IMR-90 (cell line): ENCODE measurements at regions not wholly inside any gene's neighbourhood (a gene's known extent, or its start where the extent isn't known, plus 50 kb on each side); places are given as distances from the start of the nearest gene placed in this dataset.

ENCODE experiments used
- ATAC-seq: fragments of 200-7000 bp; cut with Tn5 transposase; 2 replicates; pipeline ENCODE4 v1.9.1; 2020; ENCODE audit warnings: low read depth, mild to moderate bottlenecking, moderate library complexity
- BruUV-seq: library from RNA; stranded (reverse); fragments of 400-500 nt; replicated peaks from 2 replicates; lab custom pipeline; 2021; lab: Mats Ljungman, UMichigan
- CTCF ChIA-PET: fragments of 300-600 bp; formaldehyde crosslinking; extraction: SDS; loops from one replicate; lab custom pipeline; 2021; ENCODE audit warnings: antibody characterized with exemption; lab: Yijun Ruan, JAX
- POLR2A ChIA-PET: fragments of 300-600 bp; sonication (Branson Sonifier 250); formaldehyde crosslinking; loops from one replicate; lab custom pipeline; 2022; ENCODE audit warnings: antibody characterized with exemption; ENCODE audit not compliant: unreplicated experiment; lab: Charles Lee
- DNase-seq: peaks from one replicate; pipeline ENCODE4 v3.0.0; 2013
- H2AFZ ChIP-seq: replicated peaks from 2 replicates; pipeline ENCODE3; 2013; ENCODE audit warnings: low read length, mild to moderate bottlenecking; ENCODE audit not compliant: poor library complexity
- H2AK5ac ChIP-seq: 2 replicates; pipeline ENCODE4 v1.6.1; 2013; ENCODE audit warnings: low read depth, low read length, inconsistent platforms
- H2AK9ac ChIP-seq: replicated peaks from 2 replicates; pipeline ENCODE3; 2013; ENCODE audit warnings: mild to moderate bottlenecking, low read depth, low read length, moderate library complexity; ENCODE audit not compliant: poor library complexity
- H2BK120ac ChIP-seq: 2 replicates; pipeline ENCODE4 v1.6.1; 2013; ENCODE audit warnings: low read depth, low read length, inconsistent platforms
- H2BK15ac ChIP-seq: 3 replicates; pipeline ENCODE4 v1.6.1; 2013; ENCODE audit warnings: low read depth, low read length, inconsistent platforms
- H2BK20ac ChIP-seq: 2 replicates; pipeline ENCODE4 v1.6.1; 2013; ENCODE audit warnings: low read depth, mild to moderate bottlenecking, inconsistent platforms, low read length, moderate library complexity
- H2BK5ac ChIP-seq: 2 replicates; pipeline ENCODE4 v1.6.1; 2013; ENCODE audit warnings: mild to moderate bottlenecking, low read depth, low read length, inconsistent platforms; ENCODE audit not compliant: poor library complexity, severe bottlenecking
- H3K14ac ChIP-seq: replicated peaks from 2 replicates; pipeline ENCODE4 v1.6.1; 2013; ENCODE audit warnings: low read depth, low read length, inconsistent platforms
- H3K18ac ChIP-seq: 2 replicates; pipeline ENCODE4 v1.6.1; 2013; ENCODE audit warnings: low read depth, low read length, control low read depth
- H3K23ac ChIP-seq: 2 replicates; pipeline ENCODE4 v1.6.1; 2013; ENCODE audit warnings: low read depth, low read length, inconsistent platforms
- H3K27ac ChIP-seq: 2 replicates; pipeline ENCODE4 v1.5.1; 2013; ENCODE audit warnings: mild to moderate bottlenecking, control low read depth, low read length; ENCODE audit not compliant: insufficient read depth
- H3K27me3 ChIP-seq: 2 replicates; pipeline ENCODE4 v1.6.1; 2013; ENCODE audit warnings: low read length; ENCODE audit not compliant: control insufficient read depth, insufficient read depth
- H3K36me3 ChIP-seq: 2 replicates; pipeline ENCODE4 v1.6.1; 2013; ENCODE audit warnings: low read length, mixed read lengths; ENCODE audit not compliant: control insufficient read depth, insufficient read depth
- H3K4ac ChIP-seq: 2 replicates; pipeline ENCODE4 v1.6.1; 2013; ENCODE audit warnings: low read depth, low read length, inconsistent platforms
- H3K4me1 ChIP-seq: 2 replicates; pipeline ENCODE4 v1.6.1; 2013; ENCODE audit warnings: low read length, mixed read lengths; ENCODE audit not compliant: control insufficient read depth, insufficient read depth
- H3K4me2 ChIP-seq: 2 replicates; pipeline ENCODE4 v1.6.1; 2013; ENCODE audit warnings: low read depth, mild to moderate bottlenecking, control low read depth, low read length, moderate library complexity
- H3K4me3 ChIP-seq: 2 replicates; pipeline ENCODE4 v1.5.1; 2013; ENCODE audit warnings: low read depth, mild to moderate bottlenecking, control low read depth, low read length, moderate library complexity; ENCODE audit not compliant: insufficient read depth
- H3K56ac ChIP-seq: 2 replicates; pipeline ENCODE4 v1.6.1; 2013; ENCODE audit warnings: low read length, inconsistent platforms; ENCODE audit not compliant: insufficient read depth; ENCODE audit errors: extremely low read depth
- H3K79me1 ChIP-seq, 2 experiments: 2 replicates each; pipeline ENCODE4 v1.6.1; 2013; ENCODE audit warnings: low read length in 2 of 2, inconsistent platforms in 1 of 2, low read depth in 1 of 2
- H3K9ac ChIP-seq: 2 replicates; pipeline ENCODE4 v1.6.1; 2013; ENCODE audit warnings: low read depth, low read length, control low read depth
- H3K9me1 ChIP-seq: 2 replicates; pipeline ENCODE4 v1.6.1; 2013; ENCODE audit warnings: low read length, inconsistent platforms; ENCODE audit not compliant: insufficient read depth
- H3K9me3 ChIP-seq: 2 replicates; pipeline ENCODE4 v1.6.1; 2013; ENCODE audit warnings: low read length; ENCODE audit not compliant: control insufficient read depth, insufficient read depth
- H4K20me1 ChIP-seq: 2 replicates; pipeline ENCODE4 v1.6.1; 2013; ENCODE audit warnings: low read length, inconsistent platforms; ENCODE audit not compliant: insufficient read depth
- H4K5ac ChIP-seq: 2 replicates; pipeline ENCODE4 v1.6.1; 2013; ENCODE audit warnings: mild to moderate bottlenecking, low read depth, low read length, control low read depth
- H4K8ac ChIP-seq, 2 experiments: 2 replicates each; pipeline ENCODE4 v1.6.1; 2013; ENCODE audit warnings: low read depth in 2 of 2, low read length in 2 of 2, control low read depth in 1 of 2, inconsistent platforms in 1 of 2
- H4K91ac ChIP-seq: 2 replicates; pipeline ENCODE4 v1.6.1; 2013; ENCODE audit warnings: low read depth, low read length, inconsistent platforms; ENCODE audit not compliant: insufficient read depth
- BHLHE40 ChIP-seq: fragments of 150-350 bp; IDR thresholded peaks from 2 replicates; pipeline ENCODE4 v1.6.1; 2016; ENCODE audit warnings: mild to moderate bottlenecking, low read depth, low read length
- CEBPB ChIP-seq: IDR thresholded peaks from 2 replicates; pipeline ENCODE4 v1.6.1; 2012; ENCODE audit warnings: low read depth, low read length, improper control_type of control experiment
- CHD1 ChIP-seq: IDR thresholded peaks from 2 replicates; pipeline ENCODE4 v1.6.1; 2012; ENCODE audit warnings: low read depth, low read length, improper control_type of control experiment
- CTCF ChIP-seq: conservative IDR thresholded peaks from 2 replicates; pipeline ENCODE4 v1.5.1; 2012; ENCODE audit warnings: mild to moderate bottlenecking, low read depth, low read length, improper control_type of control experiment
- ELK1 ChIP-seq: fragments of 150-350 bp; IDR thresholded peaks from 2 replicates; pipeline ENCODE4 v1.6.1; 2016; ENCODE audit warnings: low read depth, mild to moderate bottlenecking, low read length, moderate library complexity, borderline replicate concordance
- FOS ChIP-seq: fragments of 150-350 bp; IDR thresholded peaks from 2 replicates; pipeline ENCODE4 v1.6.1; 2016; ENCODE audit warnings: low read depth, low read length
- MAFK ChIP-seq: IDR thresholded peaks from 2 replicates; pipeline ENCODE4 v1.6.1; 2012; ENCODE audit warnings: low read depth, low read length, improper control_type of control experiment
- MAZ ChIP-seq: IDR thresholded peaks from 2 replicates; pipeline ENCODE4 v1.6.1; 2012; ENCODE audit warnings: low read depth, mild to moderate bottlenecking, low read length, improper control_type of control experiment, moderate library complexity, borderline replicate concordance
- MXI1 ChIP-seq: IDR thresholded peaks from 2 replicates; pipeline ENCODE4 v1.6.1; 2012; ENCODE audit warnings: low read depth, mild to moderate bottlenecking, low read length, moderate library complexity, borderline replicate concordance
- NFE2L2 ChIP-seq: fragments of 150-350 bp; IDR thresholded peaks from 2 replicates; pipeline ENCODE4 v1.6.1; 2016; ENCODE audit warnings: low read depth, mild to moderate bottlenecking, low read length
- POLR2A ChIP-seq: IDR thresholded peaks from 2 replicates; pipeline ENCODE4 v1.6.1; 2012; ENCODE audit warnings: mild to moderate bottlenecking, low read depth, low read length
- RAD21 ChIP-seq: IDR thresholded peaks from 2 replicates; pipeline ENCODE4 v1.6.1; 2012; ENCODE audit warnings: low read length, improper control_type of control experiment
- RCOR1 ChIP-seq: IDR thresholded peaks from 2 replicates; pipeline ENCODE4 v1.6.1; 2012; ENCODE audit warnings: mild to moderate bottlenecking, low read length, improper control_type of control experiment; ENCODE audit not compliant: insufficient replicate concordance
- RFX5 ChIP-seq: IDR thresholded peaks from 2 replicates; pipeline ENCODE4 v1.8.0; 2012; ENCODE audit warnings: low read depth, mild to moderate bottlenecking, low read length, moderate library complexity
- SMC3 ChIP-seq: fragments of 150-350 bp; IDR thresholded peaks from 2 replicates; pipeline ENCODE4 v1.6.1; 2016; ENCODE audit warnings: low read depth, mild to moderate bottlenecking, antibody characterized with exemption, low read length, moderate library complexity
- USF2 ChIP-seq: fragments of 150-350 bp; IDR thresholded peaks from 2 replicates; pipeline ENCODE4 v1.6.1; 2017; ENCODE audit warnings: mild to moderate bottlenecking, antibody characterized with exemption, low read length, low read depth
- WGBS, 2 experiments: methylation state at CpG; one replicate each; pipeline versions ENCODE4 v1.1.5 to v1.1.7; 2013; ENCODE audit warnings: missing lambda C conversion rate in 2 of 2; ENCODE audit not compliant: insufficient read length in 1 of 2; ENCODE audit errors: extremely low coverage in 2 of 2; 5-methylcytosine and 5-hydroxymethylcytosine counted together
- dilution Hi-C: fragments of 300-500 bp; cut with HindIII; formaldehyde crosslinking; loops from one replicate; pipeline ENCODE4 v1.14.3; 2018; ENCODE audit warnings: low sequenced_read_pairs; ENCODE audit not compliant: unreplicated experiment
- in situ Hi-C: fragments of 300-500 bp; cut with MboI; formaldehyde crosslinking; loops from 3 replicates; pipeline ENCODE4 v1.14.3; 2019; ENCODE audit warnings: low sequenced_read_pairs, inconsistent platforms, mixed read lengths
- intact Hi-C: fragments of 100-400 bp; cut with micrococcal nuclease; formaldehyde crosslinking; loops from 2 replicates; pipeline ENCODE4 v1.10.0; 2022

- H2BK20ac ChIP-seq, result 0 out of 2 replicates have a peak overlapping the region, but pooled peaks have one; percentile 9
- ChIA-PET POLR2A (no interaction called here), CTCF (interaction anchor here (0.7 kb wide), 1 partner anchor 79 kb away, joined by 3 read pairs; no protein-coding TSS in a partner anchor)
- peak overlapping the region; percentile 10; the same call in 1 of the 2 replicates for H3K27ac ChIP-seq
- H3K9me1 ChIP-seq, result no peaks in the 10 kb centered on the region
- H2BK5ac ChIP-seq, result no peak overlapping the region
- H3K9me3 ChIP-seq, result peaks cover 4% of the 10 kb centered on the region
- peak overlapping the region; percentile 2; the same call in 1 of the 2 replicates for H3K4me2 ChIP-seq
- WGBS, 2 experiments, result 47% methylated on average over 3 of the region's 9 CpGs; no CpG with 5 or more reads in 1 of the 2 experiments
- peaks cover 3% of the 10 kb centered on the region; the same call in 1 of the 2 replicates for H3K4me1 ChIP-seq
- dilution Hi-C loops, result no loop called here
- peak overlapping the region; percentile 65 for H2AFZ ChIP-seq
- H4K91ac ChIP-seq, result peak overlapping the region; percentile 13
- H2AK5ac ChIP-seq, result no peak overlapping the region
- H3K18ac ChIP-seq, result peak overlapping the region; percentile 0; the same call in 1 of the 2 replicates
- H3K79me1 ChIP-seq, result no peaks in the 10 kb centered on the region
- no peaks in the 10 kb centered on the region for H3K36me3 ChIP-seq
- H3K4me3 ChIP-seq, result no peak overlapping the region
- H4K5ac ChIP-seq, result peak overlapping the region; percentile 24; the same call in 1 of the 2 replicates
- no peaks in the 10 kb centered on the region for H3K27me3 ChIP-seq
- H3K14ac ChIP-seq, result no peak overlapping the region; the same call in 1 of the 2 replicates
- H2BK15ac ChIP-seq, result no peak overlapping the region
- no peaks in the 10 kb centered on the region for H4K20me1 ChIP-seq
- H3K9ac ChIP-seq, result no peak overlapping the region
- H3K56ac ChIP-seq, result no peak overlapping the region
- intact Hi-C loops, result no loop called here
- DNase-seq (peak; percentile 11), ATAC-seq (peak; percentile 89)
- TF ChIP-seq MAFK (no peak), BHLHE40 (no peak), RAD21 (no peak), SMC3 (no peak), MXI1 (no peak), POLR2A (no peak), CEBPB (no peak), USF2 (no peak), RFX5 (no peak), FOS (no peak), CHD1 (no peak), CTCF (no peak), MAZ (no peak), RCOR1 (no peak), ELK1 (no peak), NFE2L2 (no peak)
- no peak overlapping the region for H4K8ac ChIP-seq
- in situ Hi-C loops, result no loop called here
- no peak overlapping the region for H3K23ac ChIP-seq
- peak overlapping the region; percentile 33 for H3K4ac ChIP-seq
- H2BK120ac ChIP-seq, result peak overlapping the region; percentile 37
- H2AK9ac ChIP-seq, result no peak overlapping the region
- no TSS peak for BruUV-seq
Observed at GRCh38 chr3:59654123-59654479, 604.3 kb upstream of the CFAP20DC start.
